Smooth muscle cell (in vitro differentiated cells): ENCODE measurements at regions not wholly inside any gene's neighbourhood (a gene's known extent, or its start where the extent isn't known, plus 50 kb on each side); places are given as distances from the start of the nearest gene placed in this dataset.

ENCODE experiments used
- DNase-seq: peaks from one replicate; lab custom pipeline; 2025; ENCODE audit not compliant: unreplicated experiment; lab: John Stamatoyannopoulos, UW
- H2AFZ ChIP-seq: fragments of 200-600 bp; sonication (generic); 2 replicates; pipeline ENCODE4 v1.6.0; 2016; ENCODE audit warnings: antibody characterized with exemption, low read depth, mild to moderate bottlenecking
- H3F3A ChIP-seq: fragments of 200-600 bp; sonication (generic); 2 replicates; pipeline ENCODE4 v1.6.0; 2017; ENCODE audit warnings: antibody characterized with exemption, low read depth
- H3K27ac ChIP-seq: fragments of 200-600 bp; sonication (generic); 2 replicates; pipeline ENCODE4 v1.5.1; 2016; ENCODE audit warnings: low read depth, mild to moderate bottlenecking
- H3K27me3 ChIP-seq: fragments of 200-600 bp; sonication (generic); 2 replicates; pipeline ENCODE4 v1.6.1; 2016; ENCODE audit warnings: low read depth, mild to moderate bottlenecking
- H3K36me3 ChIP-seq: fragments of 200-600 bp; sonication (generic); 2 replicates; pipeline ENCODE4 v1.5.1; 2016; ENCODE audit warnings: low read depth
- H3K4me1 ChIP-seq: fragments of 200-600 bp; sonication (generic); 2 replicates; pipeline ENCODE4 v1.5.1; 2016; ENCODE audit warnings: low read depth
- H3K4me2 ChIP-seq: fragments of 200-600 bp; sonication (generic); 2 replicates; pipeline ENCODE4 v1.6.0; 2016; ENCODE audit warnings: mild to moderate bottlenecking
- H3K4me3 ChIP-seq: fragments of 200-600 bp; sonication (generic); 2 replicates; pipeline ENCODE4 v1.5.1; 2016; ENCODE audit warnings: mild to moderate bottlenecking
- H3K79me2 ChIP-seq: fragments of 200-600 bp; sonication (generic); 2 replicates; pipeline ENCODE4 v1.6.0; 2016; ENCODE audit warnings: low read depth, mild to moderate bottlenecking
- H3K9ac ChIP-seq: fragments of 200-600 bp; sonication (generic); 2 replicates; pipeline ENCODE4 v1.6.0; 2016; ENCODE audit warnings: low read depth
- H3K9me3 ChIP-seq: fragments of 200-600 bp; sonication (generic); replicated peaks from 2 replicates; pipeline ENCODE4 v1.5.1; 2016; ENCODE audit warnings: low read depth
- H4K20me1 ChIP-seq: fragments of 200-600 bp; sonication (generic); 2 replicates; pipeline ENCODE4 v1.6.0; 2016; ENCODE audit warnings: low read depth
- CTCF ChIP-seq: fragments of 200-600 bp; sonication (generic); IDR thresholded peaks from 2 replicates; pipeline ENCODE4 v1.5.1; 2017; ENCODE audit warnings: borderline replicate concordance, mild to moderate bottlenecking, antibody characterized with exemption; ENCODE audit not compliant: insufficient read depth, poor library complexity, severe bottlenecking
- WGBS: methylation state at CpG from one replicate; pipeline ENCODE4 v1.1.7; 2016; ENCODE audit warnings: low lambda C conversion rate; 5-methylcytosine and 5-hydroxymethylcytosine counted together

GRCh38 chr2:75325594-75325993 lies 126.3 kb upstream of the TACR1 start:
- Histone ChIP-seq H3F3A (no peaks in the 10 kb centered on the region), H3K36me3 (no peaks in the 10 kb centered on the region), H3K4me2 (no peak overlapping the region), H3K4me1 (peaks cover 6% of the 10 kb centered on the region), H3K9ac (no peak overlapping the region), H3K27ac (no peak overlapping the region), H3K4me3 (no peak overlapping the region), H4K20me1 (no peaks in the 10 kb centered on the region), H3K9me3 (no peaks in the 10 kb centered on the region), H3K79me2 (no peaks in the 10 kb centered on the region), H2AFZ (no peak overlapping the region), H3K27me3 (no peaks in the 10 kb centered on the region)
- WGBS, result 90% methylated on average over 1 of the region's 1 CpG
- TF ChIP-seq CTCF, result no peak
- DNase-seq, result no peak

DNA sequence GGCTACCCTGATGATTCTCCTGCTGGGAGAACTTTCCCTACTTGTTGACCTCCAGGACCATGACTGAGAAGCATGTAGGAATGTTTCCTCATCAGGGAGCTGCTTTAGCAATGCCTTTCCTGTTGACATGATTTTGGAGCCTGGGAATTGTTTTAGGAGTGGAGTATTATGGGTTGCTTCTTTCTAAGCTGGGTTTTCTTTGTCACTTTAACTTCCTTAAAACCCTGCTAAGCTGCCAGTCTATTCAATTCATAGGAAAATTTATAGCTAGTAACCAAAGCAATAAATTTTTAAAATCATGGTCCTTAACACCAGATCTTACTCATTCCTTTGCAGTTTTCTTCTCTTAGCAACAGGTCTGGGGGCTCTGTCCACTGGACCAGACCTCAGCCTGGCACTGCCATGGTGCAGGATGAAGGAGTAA lies 125.6 kb upstream of the TACR1 start:
- Histone ChIP-seq H3K4me1 (peaks cover 6% of the 10 kb centered on the region), H3F3A (no peaks in the 10 kb centered on the region), H3K36me3 (no peaks in the 10 kb centered on the region), H4K20me1 (no peaks in the 10 kb centered on the region), H3K79me2 (no peaks in the 10 kb centered on the region), H3K9ac (no peak overlapping the region), H3K9me3 (no peaks in the 10 kb centered on the region), H3K4me3 (no peak overlapping the region), H2AFZ (no peak overlapping the region), H3K4me2 (no peak overlapping the region), H3K27me3 (no peaks in the 10 kb centered on the region), H3K27ac (no peak overlapping the region)
- no peak for DNase-seq
- TF ChIP-seq CTCF, result no peak

DNA sequence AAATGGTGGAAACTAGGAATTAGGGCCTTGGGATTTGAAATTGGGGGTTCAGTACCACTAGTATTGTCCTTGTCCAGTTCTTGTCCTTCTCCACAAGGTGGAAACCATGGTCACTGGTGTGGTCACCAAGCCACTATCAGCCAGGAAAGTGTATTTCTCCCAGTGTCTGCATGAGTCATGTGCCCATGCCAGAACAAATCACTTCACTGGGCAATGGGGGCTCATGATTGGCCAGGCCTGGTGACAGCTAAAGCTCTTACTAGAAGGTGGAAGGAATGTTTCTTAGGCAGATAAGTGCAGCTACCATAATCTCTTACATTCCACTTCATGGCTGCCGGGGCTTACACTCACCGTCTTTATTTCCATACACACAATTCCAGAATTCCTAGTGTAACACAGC lies 124.8 kb upstream of the TACR1 start:
- H3F3A ChIP-seq, result no peaks in the 10 kb centered on the region
- no peak overlapping the region for H3K9ac ChIP-seq
- no peaks in the 10 kb centered on the region for H3K36me3 ChIP-seq
- no peaks in the 10 kb centered on the region for H4K20me1 ChIP-seq
- DNase-seq, result no peak
- H3K27ac ChIP-seq, result no peak overlapping the region
- whole genome bisulfite sequencing, result 34% methylated on average over 2 of the region's 2 CpGs
- H3K4me3 ChIP-seq, result no peak overlapping the region
- no peak overlapping the region for H3K4me2 ChIP-seq
- TF ChIP-seq CTCF, result no peak
- no peaks in the 10 kb centered on the region for H3K79me2 ChIP-seq
- no peaks in the 10 kb centered on the region for H3K9me3 ChIP-seq
- H3K27me3 ChIP-seq, result no peaks in the 10 kb centered on the region
- no peak overlapping the region for H2AFZ ChIP-seq
- peaks cover 6% of the 10 kb centered on the region for H3K4me1 ChIP-seq

DNA sequence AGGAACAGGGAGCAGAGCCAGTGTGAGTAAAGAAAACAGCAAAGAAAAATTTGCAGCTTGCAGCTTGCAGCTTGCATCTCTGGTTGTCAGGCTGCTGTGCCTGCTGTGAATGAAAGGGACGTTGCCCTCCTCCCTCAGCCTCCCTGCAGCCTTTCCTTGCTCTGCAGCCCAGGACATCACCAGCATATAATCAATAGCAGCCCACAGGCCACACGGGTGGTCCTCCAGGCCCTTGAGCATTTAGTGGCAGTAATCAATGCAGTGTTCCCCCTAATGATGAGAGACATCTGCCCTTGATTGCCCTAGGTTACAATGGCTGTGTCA lies 122.2 kb upstream of the TACR1 start:
- Histone ChIP-seq H3K9ac (no peak overlapping the region), H3K27me3 (no peaks in the 10 kb centered on the region), H3K4me2 (no peak overlapping the region)

More for the DNA sequence above, 122.2 kb upstream of the TACR1 start:
- H3K27ac ChIP-seq, result no peak overlapping the region
- WGBS, result 44% methylated on average over 2 of the region's 2 CpGs
- no peaks in the 10 kb centered on the region for H3K79me2 ChIP-seq
- H3K4me1 ChIP-seq, result peaks cover 6% of the 10 kb centered on the region
- H4K20me1 ChIP-seq, result no peaks in the 10 kb centered on the region
- no peaks in the 10 kb centered on the region for H3K9me3 ChIP-seq
- no peaks in the 10 kb centered on the region for H3F3A ChIP-seq
- no peak for TF ChIP-seq CTCF
- H3K4me3 ChIP-seq, result no peak overlapping the region
- no peak for DNase-seq
- no peak overlapping the region for H2AFZ ChIP-seq
- no peaks in the 10 kb centered on the region for H3K36me3 ChIP-seq
